ENCODE measurements at regions not wholly inside any gene's neighbourhood (a gene's known extent, or its start where the extent isn't known, plus 50 kb on each side); places are given as distances from the start of the nearest gene placed in this dataset.
"Not testable (repeated sequence)": the region's sequence is repeated elsewhere in the genome, so short reads cannot be mapped to it uniquely, and the experiment has no call there.

DNA sequence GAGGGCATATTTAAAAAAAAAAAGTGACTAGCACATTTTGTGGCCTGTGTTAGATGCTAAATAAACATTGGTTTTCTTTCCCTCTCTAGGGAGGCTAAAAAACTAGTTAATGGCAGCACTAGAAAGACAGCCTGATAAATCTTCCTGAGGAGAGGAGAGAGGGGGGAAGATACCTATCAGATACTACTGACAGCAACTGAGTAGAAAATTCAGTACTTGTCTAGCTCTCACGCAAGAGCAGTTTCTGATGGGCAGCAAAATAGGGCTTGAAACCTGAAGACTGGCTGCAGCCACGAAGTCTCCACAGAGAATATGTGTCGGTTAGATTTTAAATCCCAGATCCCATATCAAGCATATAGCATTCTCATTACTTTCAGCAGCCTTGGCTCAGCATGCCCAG lies 388.2 kb downstream of the KCNA4 start:
- no peak for DNase-seq

- no peak for DNase-seq
Measured at GRCh38 chr11:29627541-29627940, 389.3 kb downstream of the KCNA4 start.

DNA sequence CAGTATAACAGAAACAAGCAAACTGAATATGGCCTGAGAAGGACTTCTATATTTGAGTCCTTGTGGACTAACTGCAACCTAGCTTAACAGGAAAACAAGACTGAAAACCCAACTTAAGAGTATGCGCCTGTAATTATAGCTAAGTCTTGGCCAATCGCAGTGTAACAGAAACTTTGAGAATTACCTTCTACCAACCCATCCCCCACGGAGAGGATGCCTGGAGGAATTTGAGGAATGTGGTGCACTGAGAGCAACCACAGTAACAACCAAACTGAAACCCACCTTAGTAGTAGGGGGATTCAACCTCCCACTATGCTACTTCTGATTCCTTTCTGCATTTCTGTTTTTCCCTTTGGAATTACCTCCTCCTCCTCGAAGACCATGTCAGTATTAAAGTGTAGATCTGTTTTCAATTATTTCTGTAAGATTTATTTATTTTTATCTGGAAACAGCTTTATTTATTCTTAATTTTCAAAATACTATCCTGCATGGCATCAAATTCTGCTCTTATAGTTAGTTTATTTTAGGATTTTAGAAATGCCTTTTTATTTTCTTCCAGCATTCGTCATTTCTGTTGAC lies 393.6 kb downstream of the KCNA4 start:
- DNase-seq: no peak

DNA sequence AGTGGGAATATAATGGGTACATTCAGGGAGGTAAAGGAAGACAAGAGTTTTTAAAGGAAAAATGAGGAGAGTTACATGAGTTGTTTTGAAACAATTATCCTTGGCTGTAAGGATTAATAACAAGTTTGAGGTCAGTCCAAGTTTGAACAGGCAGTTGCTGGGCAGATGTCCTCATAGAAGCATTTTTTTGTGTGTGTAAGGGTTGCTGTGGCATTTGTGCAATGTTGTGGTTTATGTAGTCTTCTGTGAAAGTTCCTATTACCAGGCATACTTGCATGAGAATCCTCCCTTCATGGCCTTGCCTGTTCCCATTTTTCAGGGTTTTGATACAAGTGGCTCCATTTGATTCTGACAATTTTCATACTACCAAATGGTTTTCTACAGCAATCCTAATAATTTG lies 400.2 kb downstream of the KCNA4 start:
- DNase-seq: no peak

GRCh38 chr11:29612423-29612822 lies 404.4 kb downstream of the KCNA4 start:
- DNase-seq: no peak

GRCh38 chr11:29606330-29607031 lies 410.3 kb downstream of the KCNA4 start:
- DNase-seq: no peak

DNA sequence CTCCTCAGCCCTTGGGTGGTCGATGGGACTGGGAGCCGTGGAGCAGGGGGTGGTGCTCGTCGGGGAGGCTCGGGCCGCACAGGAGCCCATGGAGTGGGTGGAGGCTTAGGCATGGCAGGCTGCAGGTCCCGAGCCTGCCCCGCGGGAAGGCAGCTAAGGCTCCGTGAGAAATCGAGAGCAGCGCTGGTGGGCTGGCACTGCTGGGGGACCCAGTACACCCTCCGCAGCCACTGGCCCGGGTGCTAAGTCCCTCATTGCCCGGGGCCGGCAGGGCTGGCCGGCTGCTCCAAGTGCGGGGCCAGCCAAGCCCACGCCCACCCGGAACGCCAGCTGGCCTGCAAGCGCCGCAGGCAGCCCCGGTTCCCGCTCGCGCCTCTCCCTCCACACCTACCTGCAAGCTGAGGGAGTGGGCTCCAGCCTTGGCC lies 416.7 kb downstream of the KCNA4 start:
- not testable (repeated sequence) for DNase-seq

GRCh38 chr11:29584342-29584741 lies 432.5 kb downstream of the KCNA4 start:
- DNase-seq: no peak

GRCh38 chr11:29578806-29579205 lies 438.0 kb downstream of the KCNA4 start:
- DNase-seq: no peak

GRCh38 chr11:29564486-29564885 lies 452.3 kb downstream of the KCNA4 start:
- DNase-seq: no peak

DNA sequence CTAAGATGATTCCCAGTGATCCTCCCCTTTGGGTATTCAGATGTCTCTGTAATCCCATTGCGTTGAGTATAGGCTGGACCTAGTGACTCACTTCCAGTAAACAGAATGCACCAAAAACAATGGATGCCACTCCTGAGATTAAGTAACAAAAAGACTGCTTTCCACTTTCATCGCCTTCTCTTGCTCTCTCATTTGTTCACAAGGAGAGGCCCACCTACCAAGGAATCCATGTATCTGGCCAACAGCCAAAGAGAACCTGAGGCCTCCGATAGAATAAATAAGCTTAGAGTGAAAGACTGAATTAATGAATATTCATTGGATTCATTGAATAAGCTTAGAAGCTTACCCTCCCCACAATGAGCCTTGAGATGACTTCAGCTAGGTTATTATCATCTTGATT lies 454.6 kb downstream of the KCNA4 start:
- no peak for DNase-seq

GRCh38 chr11:29553990-29554389 lies 462.8 kb downstream of the KCNA4 start:
- no peak for DNase-seq

- no peak for DNase-seq
Measured at GRCh38 chr11:29538339-29539036, 478.3 kb downstream of the KCNA4 start.

- no peak for DNase-seq
Measured at GRCh38 chr11:29534836-29535235, 482.0 kb downstream of the KCNA4 start.

DNA sequence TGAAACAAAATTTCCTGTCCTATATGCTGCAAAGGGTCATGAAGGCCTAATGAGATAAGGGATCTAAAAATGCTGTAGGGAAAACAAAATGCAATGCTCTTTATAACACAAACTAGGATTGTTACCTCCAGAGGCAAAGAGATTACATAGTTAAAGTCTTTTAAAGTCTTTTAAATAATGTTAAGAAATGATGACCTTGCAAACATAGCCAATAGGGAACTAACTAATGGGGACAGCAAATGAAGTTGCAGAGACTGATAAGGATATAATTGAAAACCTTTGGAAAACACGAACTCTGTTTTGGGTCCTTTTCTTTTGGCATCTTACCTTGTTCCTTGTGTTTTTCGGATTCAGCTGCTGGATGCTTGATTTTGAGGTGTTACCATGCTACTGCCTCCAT lies 485.9 kb downstream of the KCNA4 start:
- no peak for DNase-seq

DNA sequence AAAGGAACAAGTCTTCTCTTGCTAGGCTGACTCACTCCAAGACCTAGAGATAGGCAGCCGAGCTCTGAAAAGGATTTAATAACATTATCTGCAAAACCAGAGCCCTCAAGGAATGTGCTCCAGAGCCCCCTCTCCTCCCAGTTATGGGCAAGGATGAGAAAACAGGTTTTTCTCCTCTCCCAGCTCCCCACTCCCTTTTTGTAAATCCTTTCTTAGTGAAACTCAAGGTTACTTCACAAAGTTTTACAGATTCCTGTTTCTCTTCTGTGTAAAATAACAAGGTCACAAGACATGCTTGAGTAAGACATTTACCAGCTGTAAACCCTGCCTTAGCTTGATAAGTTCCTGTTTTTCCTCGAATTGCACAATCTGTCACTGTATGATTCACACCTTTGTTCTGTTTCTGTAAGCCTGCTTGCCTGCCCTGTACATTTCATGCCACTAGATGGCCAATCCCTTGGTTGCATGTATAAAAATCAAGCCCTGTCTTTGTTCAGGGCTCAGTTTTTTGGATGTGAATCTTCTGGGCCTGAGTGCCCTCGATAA lies 489.4 kb downstream of the KCNA4 start:
- DNase-seq: no peak

- DNase-seq: no peak
Measured at GRCh38 chr11:29518389-29519174, 498.2 kb downstream of the KCNA4 start.

DNA sequence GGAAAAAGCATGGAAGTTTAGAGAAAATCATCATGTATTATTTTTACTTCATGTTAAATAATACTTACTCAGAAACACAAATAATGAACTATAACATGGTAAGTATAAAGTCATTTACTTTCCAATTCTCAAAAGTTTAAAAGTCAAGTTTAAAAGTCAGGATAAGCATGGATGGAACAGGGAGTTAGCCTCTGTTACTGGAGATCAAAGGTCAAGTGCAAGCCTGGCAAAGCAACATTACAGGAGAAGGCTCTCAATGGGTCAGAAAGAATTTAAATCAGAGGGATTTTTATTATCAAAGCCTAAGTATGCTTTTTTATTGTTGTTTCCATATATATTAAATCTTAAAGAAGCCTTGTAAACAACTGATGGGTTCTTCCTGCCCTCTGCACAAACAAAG lies 505.4 kb downstream of the KCNA4 start:
- DNase-seq: no peak

GRCh38 chr11:29507376-29507775 lies 509.5 kb downstream of the KCNA4 start:
- no peak for DNase-seq

GRCh38 chr11:29495676-29496075 lies 521.2 kb downstream of the KCNA4 start:
- no peak for DNase-seq

- DNase-seq: no peak
Measured at GRCh38 chr11:29490938-29491337, 525.9 kb downstream of the KCNA4 start.

DNA sequence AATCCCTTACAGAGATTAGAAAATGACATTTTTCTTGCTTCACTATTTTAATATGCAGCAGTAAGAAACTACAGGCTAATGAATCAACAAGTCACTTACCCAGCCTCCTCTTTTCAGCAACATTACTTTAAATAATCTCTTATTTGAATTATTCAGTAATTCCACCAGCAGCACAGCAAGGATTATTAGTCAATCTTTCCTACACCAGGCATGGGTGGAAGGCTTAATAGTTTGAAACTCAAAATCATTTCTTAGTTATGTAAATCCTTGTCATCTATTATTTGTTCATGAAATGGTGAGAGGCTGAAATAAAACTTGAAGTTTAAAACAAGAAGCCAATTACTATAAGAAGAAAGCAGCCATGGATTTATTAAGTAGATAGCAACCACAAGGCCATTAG lies 530.5 kb downstream of the KCNA4 start:
- DNase-seq: no peak
